ENCODE measurements at regions not wholly inside any gene's neighbourhood (a gene's known extent, or its start where the extent isn't known, plus 50 kb on each side); places are given as distances from the start of the nearest gene placed in this dataset.

DNA sequence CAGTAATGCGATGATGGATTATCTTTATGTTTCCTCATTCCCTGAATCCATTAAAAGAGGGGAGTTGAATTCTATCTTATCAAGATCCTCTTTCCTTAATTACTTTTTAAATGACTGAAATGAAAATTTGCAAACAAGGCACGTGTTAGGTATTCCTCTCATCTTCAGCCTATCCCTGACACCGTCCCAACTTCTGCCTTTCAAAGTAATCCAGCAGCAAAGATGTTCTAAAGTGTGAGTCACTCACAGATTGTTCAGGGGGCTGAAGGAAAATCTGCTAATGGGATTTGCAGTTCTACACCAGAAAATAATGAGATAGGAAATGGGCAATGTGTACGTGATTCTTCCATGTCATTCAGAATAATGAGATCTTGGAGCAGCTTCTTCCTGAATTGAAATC lies 403.0 kb downstream of the ARHGEF28 start:
- Histone ChIP-seq H3K27me3 (ENCODE audit: control insufficient read depth, insufficient read depth, low read length) (no peaks in the 10 kb centered on the region), H3K4me3 (ENCODE audit: low read depth, low read length) (no peak overlapping the region), H3K36me3 (ENCODE audit: control insufficient read depth, insufficient read depth, low read length) (no peaks in the 10 kb centered on the region), H3K4me1 (no peaks in the 10 kb centered on the region), H3K9ac (no peak overlapping the region), H2AFZ (no peak overlapping the region), H3K4me2 (ENCODE audit: low read length) (no peak overlapping the region), H3K27ac (no peak overlapping the region), H3K79me2 (no peaks in the 10 kb centered on the region), H3K9me3 (ENCODE audit: control insufficient read depth, low read length) (no peaks in the 10 kb centered on the region)
- TF ChIP-seq, protein P1, sequence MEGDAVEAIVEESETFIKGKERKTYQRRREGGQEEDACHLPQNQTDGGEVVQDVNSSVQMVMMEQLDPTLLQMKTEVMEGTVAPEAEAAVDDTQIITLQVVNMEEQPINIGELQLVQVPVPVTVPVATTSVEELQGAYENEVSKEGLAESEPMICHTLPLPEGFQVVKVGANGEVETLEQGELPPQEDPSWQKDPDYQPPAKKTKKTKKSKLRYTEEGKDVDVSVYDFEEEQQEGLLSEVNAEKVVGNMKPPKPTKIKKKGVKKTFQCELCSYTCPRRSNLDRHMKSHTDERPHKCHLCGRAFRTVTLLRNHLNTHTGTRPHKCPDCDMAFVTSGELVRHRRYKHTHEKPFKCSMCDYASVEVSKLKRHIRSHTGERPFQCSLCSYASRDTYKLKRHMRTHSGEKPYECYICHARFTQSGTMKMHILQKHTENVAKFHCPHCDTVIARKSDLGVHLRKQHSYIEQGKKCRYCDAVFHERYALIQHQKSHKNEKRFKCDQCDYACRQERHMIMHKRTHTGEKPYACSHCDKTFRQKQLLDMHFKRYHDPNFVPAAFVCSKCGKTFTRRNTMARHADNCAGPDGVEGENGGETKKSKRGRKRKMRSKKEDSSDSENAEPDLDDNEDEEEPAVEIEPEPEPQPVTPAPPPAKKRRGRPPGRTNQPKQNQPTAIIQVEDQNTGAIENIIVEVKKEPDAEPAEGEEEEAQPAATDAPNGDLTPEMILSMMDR (IDR thresholded peaks at IDR 0.05): no peak

DNA sequence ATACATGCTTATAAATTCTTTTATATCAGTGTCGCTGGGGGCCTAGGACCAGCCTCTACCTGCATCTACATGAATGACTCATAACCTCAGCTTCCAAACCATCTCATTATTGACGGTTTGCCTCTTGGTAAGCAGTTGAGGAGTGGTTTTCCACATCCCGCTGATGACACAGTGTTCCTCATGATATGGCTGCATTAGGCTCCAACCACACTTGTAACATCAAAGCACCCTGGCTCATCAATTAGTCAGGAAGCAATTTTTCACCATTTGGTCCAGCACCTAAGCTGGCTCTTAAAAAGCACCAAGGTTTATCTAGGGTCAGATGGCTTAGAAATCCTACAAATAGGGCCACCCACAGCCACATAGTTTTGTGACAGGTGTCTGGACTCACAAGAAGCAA lies 402.4 kb downstream of the ARHGEF28 start:
- H3K4me3 ChIP-seq (ENCODE audit: low read depth, low read length): no peak overlapping the region
- no peaks in the 10 kb centered on the region for H3K4me1 ChIP-seq
- no peaks in the 10 kb centered on the region for H3K27me3 ChIP-seq (ENCODE audit: control insufficient read depth, insufficient read depth, low read length)
- TF ChIP-seq, protein P1 (IDR thresholded peaks at IDR 0.05): no peak
- H3K9ac ChIP-seq: no peak overlapping the region
- H3K4me2 ChIP-seq (ENCODE audit: low read length): no peak overlapping the region
- H2AFZ ChIP-seq: no peak overlapping the region
- no peaks in the 10 kb centered on the region for H3K79me2 ChIP-seq
- H3K36me3 ChIP-seq (ENCODE audit: control insufficient read depth, insufficient read depth, low read length): no peaks in the 10 kb centered on the region
- no peak overlapping the region for H3K27ac ChIP-seq
- no peaks in the 10 kb centered on the region for H3K9me3 ChIP-seq (ENCODE audit: control insufficient read depth, low read length)

DNA sequence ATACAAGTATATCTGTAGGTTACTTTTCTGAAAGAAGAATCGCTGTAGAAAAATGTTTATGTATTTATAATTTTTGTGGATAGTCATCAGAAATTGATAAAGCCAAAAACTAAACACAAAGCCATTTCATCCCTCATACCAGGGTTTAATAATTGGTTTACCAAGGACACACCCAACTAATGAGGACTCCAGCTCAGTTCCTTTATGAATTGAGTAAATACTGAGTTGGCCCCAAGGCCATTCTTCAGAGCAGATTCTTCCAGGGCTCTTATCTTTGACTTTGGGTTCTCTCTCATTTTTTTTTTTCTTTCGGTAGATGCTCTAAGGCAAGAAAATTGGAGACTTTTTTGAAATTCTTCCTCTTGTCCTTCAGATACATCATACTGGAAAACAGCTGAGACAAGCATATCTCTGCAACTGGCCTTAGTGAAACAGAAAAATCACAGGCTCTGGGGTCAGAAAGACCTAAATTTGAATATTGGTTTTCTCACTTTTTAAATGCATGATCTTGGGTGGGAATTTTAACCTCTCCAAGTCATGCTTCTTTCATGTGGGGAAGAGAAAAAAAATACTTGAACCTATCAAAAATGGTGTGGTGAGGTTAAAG lies 401.8 kb downstream of the ARHGEF28 start:
- no peak overlapping the region for H3K9ac ChIP-seq
- H2AFZ ChIP-seq: no peak overlapping the region
- H3K36me3 ChIP-seq (ENCODE audit: control insufficient read depth, insufficient read depth, low read length): no peaks in the 10 kb centered on the region
- H3K27ac ChIP-seq: no peak overlapping the region
- no peak overlapping the region for H3K4me2 ChIP-seq (ENCODE audit: low read length)
- no peaks in the 10 kb centered on the region for H3K27me3 ChIP-seq (ENCODE audit: control insufficient read depth, insufficient read depth, low read length)
- TF ChIP-seq, protein P1 (IDR thresholded peaks at IDR 0.05): no peak
- H3K9me3 ChIP-seq (ENCODE audit: control insufficient read depth, low read length): no peaks in the 10 kb centered on the region
- H3K4me3 ChIP-seq (ENCODE audit: low read depth, low read length): no peak overlapping the region
- no peaks in the 10 kb centered on the region for H3K79me2 ChIP-seq
- H3K4me1 ChIP-seq: no peaks in the 10 kb centered on the region

DNA sequence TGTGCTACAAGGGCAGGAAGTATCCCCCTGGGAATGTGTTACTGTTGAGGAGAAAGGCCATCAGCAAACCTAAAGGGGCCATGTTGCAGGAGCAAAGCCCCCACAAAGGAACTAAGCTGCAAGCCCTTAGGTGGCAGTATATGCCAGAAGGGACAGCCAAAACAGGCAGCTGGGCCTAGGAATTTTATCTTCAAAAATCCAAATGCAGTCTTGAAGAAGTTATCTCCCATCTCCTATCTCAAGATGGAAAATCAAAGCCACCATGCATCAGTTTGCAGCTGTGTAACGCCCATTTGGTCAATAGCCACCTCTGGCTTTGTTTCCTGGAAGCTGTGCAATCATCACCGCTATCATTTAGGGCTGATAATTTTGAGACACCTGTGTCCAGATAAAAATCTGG lies 400.3 kb downstream of the ARHGEF28 start:
- H3K36me3 ChIP-seq (ENCODE audit: control insufficient read depth, insufficient read depth, low read length): no peaks in the 10 kb centered on the region
- H3K9me3 ChIP-seq (ENCODE audit: control insufficient read depth, low read length): no peaks in the 10 kb centered on the region
- H3K4me1 ChIP-seq: no peaks in the 10 kb centered on the region
- no peak overlapping the region for H3K4me2 ChIP-seq (ENCODE audit: low read length)
- H3K4me3 ChIP-seq (ENCODE audit: low read depth, low read length): no peak overlapping the region
- TF ChIP-seq, protein P1 (IDR thresholded peaks at IDR 0.05): no peak
- H3K27me3 ChIP-seq (ENCODE audit: control insufficient read depth, insufficient read depth, low read length): no peaks in the 10 kb centered on the region
- no peak overlapping the region for H3K9ac ChIP-seq
- no peak overlapping the region for H2AFZ ChIP-seq
- H3K79me2 ChIP-seq: no peaks in the 10 kb centered on the region
- no peak overlapping the region for H3K27ac ChIP-seq

DNA sequence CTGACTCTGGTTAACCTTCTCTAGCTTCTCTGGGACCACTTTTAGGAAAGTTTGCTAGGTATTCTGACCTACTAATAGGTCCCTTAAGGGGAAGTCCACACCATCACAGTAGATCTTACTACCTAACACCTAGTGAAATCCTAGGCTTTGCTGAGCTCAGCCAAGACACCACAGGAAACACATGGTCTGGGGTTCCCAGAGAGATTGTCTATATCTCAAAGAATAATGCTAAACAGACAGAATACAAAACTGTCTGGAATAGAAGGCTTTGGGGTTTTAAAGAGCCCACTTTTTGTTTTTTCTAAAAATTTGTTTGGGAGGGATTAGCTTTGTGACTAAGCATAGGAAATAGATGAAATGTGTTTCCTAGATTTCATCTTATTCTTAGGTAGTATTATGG lies 395.1 kb downstream of the ARHGEF28 start:
- TF ChIP-seq, protein P1 (IDR thresholded peaks at IDR 0.05): no peak
- no peaks in the 10 kb centered on the region for H3K27me3 ChIP-seq (ENCODE audit: control insufficient read depth, insufficient read depth, low read length)
- H3K36me3 ChIP-seq (ENCODE audit: control insufficient read depth, insufficient read depth, low read length): no peaks in the 10 kb centered on the region
- no peak overlapping the region for H3K9ac ChIP-seq
- no peak overlapping the region for H3K27ac ChIP-seq
- no peak overlapping the region for H2AFZ ChIP-seq
- H3K4me3 ChIP-seq (ENCODE audit: low read depth, low read length): no peak overlapping the region
- no peaks in the 10 kb centered on the region for H3K79me2 ChIP-seq
- no peak overlapping the region for H3K4me2 ChIP-seq (ENCODE audit: low read length)
- H3K9me3 ChIP-seq (ENCODE audit: control insufficient read depth, low read length): no peaks in the 10 kb centered on the region
- H3K4me1 ChIP-seq: no peaks in the 10 kb centered on the region

All from parathyroid adenoma (tissue), 2 donors.